SW 1271 (cell line): ENCODE measurements at regions not wholly inside any gene's neighbourhood (a gene's known extent, or its start where the extent isn't known, plus 50 kb on each side); places are given as distances from the start of the nearest gene placed in this dataset.
"Not testable (repeated sequence)": the region's sequence is repeated elsewhere in the genome, so short reads cannot be mapped to it uniquely, and the experiment has no call there.

Source experiments
- DNase-seq, 2 experiments: peaks; one replicate each; lab custom pipeline; 2025; lab: John Stamatoyannopoulos, UW

GRCh38 chr7:68839014-68839413, 759.3 kb upstream of the AUTS2 start:
- DNase-seq, result no peak

GRCh38 chr7:68840991-68841390, 757.3 kb upstream of the AUTS2 start:
- DNase-seq, result no peak

GRCh38 chr7:68843985-68844384, 754.3 kb upstream of the AUTS2 start:
- DNase-seq, result not testable (repeated sequence)

- no peak for DNase-seq
Measured at GRCh38 chr7:68846811-68847325, 751.4 kb upstream of the AUTS2 start.

GRCh38 chr7:68853254-68853653, 745.0 kb upstream of the AUTS2 start:
- DNase-seq, result no peak

- no peak for DNase-seq
Measured at GRCh38 chr7:68857571-68857970, 740.7 kb upstream of the AUTS2 start.

- DNase-seq, result no peak
Measured at GRCh38 chr7:68858497-68858896, 739.8 kb upstream of the AUTS2 start.

- DNase-seq, result no peak
Measured at GRCh38 chr7:68861171-68861570, 737.1 kb upstream of the AUTS2 start.

- DNase-seq, result no peak
Measured at GRCh38 chr7:68862261-68862660, 736.0 kb upstream of the AUTS2 start.

GRCh38 chr7:68862736-68863135, 735.5 kb upstream of the AUTS2 start:
- no peak for DNase-seq

GRCh38 chr7:68865351-68866199, 732.7 kb upstream of the AUTS2 start:
- DNase-seq, result no peak

GRCh38 chr7:68866200-68866570, 732.1 kb upstream of the AUTS2 start:
- no peak for DNase-seq

GRCh38 chr7:68866721-68867120, 731.6 kb upstream of the AUTS2 start:
- not testable (repeated sequence) for DNase-seq

GRCh38 chr7:68868978-68869377, 729.3 kb upstream of the AUTS2 start:
- no peak for DNase-seq

- no peak for DNase-seq
Measured at GRCh38 chr7:68873616-68874015, 724.7 kb upstream of the AUTS2 start.

- DNase-seq, result no peak
Measured at GRCh38 chr7:68875857-68876256, 722.4 kb upstream of the AUTS2 start.

GRCh38 chr7:68887116-68887515, 711.2 kb upstream of the AUTS2 start:
- DNase-seq, result not testable (repeated sequence)

- no peak for DNase-seq
Measured at GRCh38 chr7:68888971-68889385, 709.3 kb upstream of the AUTS2 start.

- DNase-seq, result no peak
Measured at GRCh38 chr7:68892236-68892635, 706.0 kb upstream of the AUTS2 start.

- DNase-seq, result no peak
Measured at GRCh38 chr7:68893411-68893810, 704.9 kb upstream of the AUTS2 start.

GRCh38 chr7:68899156-68899555, 699.1 kb upstream of the AUTS2 start:
- DNase-seq, result not testable (repeated sequence)

- DNase-seq, result no peak
Measured at GRCh38 chr7:68900096-68900495, 698.2 kb upstream of the AUTS2 start.

- no peak for DNase-seq
Measured at GRCh38 chr7:68904630-68905029, 693.6 kb upstream of the AUTS2 start.

- no peak for DNase-seq
Measured at GRCh38 chr7:68911754-68912153, 686.5 kb upstream of the AUTS2 start.
